GM18499 (cell line): ENCODE measurements at regions not wholly inside any gene's neighbourhood (a gene's known extent, or its start where the extent isn't known, plus 50 kb on each side); places are given as distances from the start of the nearest gene placed in this dataset.

Experiments used
- ATAC-seq: cut with Tn5 transposase; IDR thresholded peaks from one replicate; pipeline ENCODE4 v1.9.1; 2021; ENCODE audit warnings: moderate number of reproducible peaks; ENCODE audit not compliant: insufficient read depth, unreplicated experiment

- ATAC-seq = no peak
Measured at GRCh38 chr5:120738568-120738967, 274.5 kb downstream of the PRR16 start.

GRCh38 chr5:120740989-120741388 lies 276.9 kb downstream of the PRR16 start:
- ATAC-seq = no peak

GRCh38 chr5:120748474-120748873 lies 284.4 kb downstream of the PRR16 start:
- no peak for ATAC-seq

GRCh38 chr5:120749737-120750136 lies 285.6 kb downstream of the PRR16 start:
- no peak for ATAC-seq

GRCh38 chr5:120759587-120759986 lies 295.5 kb downstream of the PRR16 start:
- no peak for ATAC-seq

- ATAC-seq = no peak
Measured at GRCh38 chr5:120761986-120762385, 297.9 kb downstream of the PRR16 start.

GRCh38 chr5:120765189-120765588 lies 301.1 kb downstream of the PRR16 start:
- no peak for ATAC-seq

- ATAC-seq = no peak
Measured at GRCh38 chr5:120767178-120767820, 303.2 kb downstream of the PRR16 start.

DNA sequence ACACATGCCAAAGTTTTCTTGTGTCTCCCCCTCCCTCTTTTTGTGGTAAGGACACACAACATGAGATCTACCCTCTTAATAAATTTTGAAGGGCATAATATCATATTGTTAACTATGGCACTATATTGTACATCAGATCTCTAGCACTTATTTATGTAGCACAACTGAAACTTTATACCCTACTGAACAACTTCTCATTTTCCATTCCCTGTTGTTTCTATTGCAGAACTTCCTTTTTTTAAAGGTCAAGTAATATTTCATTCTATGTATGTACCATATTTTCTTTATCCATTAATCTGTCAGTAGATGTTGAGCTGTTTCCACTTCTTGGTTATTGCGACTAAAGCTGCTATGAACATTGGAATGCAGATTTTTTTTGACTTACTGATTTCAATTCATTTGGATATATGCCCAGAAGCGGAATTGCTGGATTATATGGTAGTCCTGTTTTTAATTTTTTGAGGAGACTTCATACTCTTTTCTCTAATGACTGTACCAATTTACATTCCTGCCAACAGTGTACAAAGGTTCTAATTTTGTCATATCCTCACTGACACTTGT lies 305.3 kb downstream of the PRR16 start:
- no peak for ATAC-seq

DNA sequence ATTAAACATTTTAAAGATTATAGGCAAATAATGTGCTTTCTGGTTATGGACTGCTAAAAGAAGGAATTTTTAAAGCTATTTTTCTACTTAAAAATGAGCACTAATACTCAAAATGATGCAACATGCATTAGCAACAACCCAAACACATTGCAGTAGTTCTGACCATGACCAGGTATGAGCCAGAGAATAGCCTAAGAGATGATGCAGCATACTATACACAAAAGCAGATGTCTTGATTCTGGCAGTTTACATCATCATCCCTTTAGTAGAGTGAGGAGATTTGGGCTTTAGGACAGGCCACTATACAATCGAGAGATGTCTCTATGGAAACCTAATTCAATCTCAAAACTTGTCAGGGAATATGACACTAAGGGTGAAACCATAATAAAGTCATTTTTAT lies 307.1 kb downstream of the PRR16 start:
- no peak for ATAC-seq

- ATAC-seq = no peak
Measured at GRCh38 chr5:120778491-120779484, 314.7 kb downstream of the PRR16 start.

- ATAC-seq = no peak
Measured at GRCh38 chr5:120779674-120780073, 315.6 kb downstream of the PRR16 start.

DNA sequence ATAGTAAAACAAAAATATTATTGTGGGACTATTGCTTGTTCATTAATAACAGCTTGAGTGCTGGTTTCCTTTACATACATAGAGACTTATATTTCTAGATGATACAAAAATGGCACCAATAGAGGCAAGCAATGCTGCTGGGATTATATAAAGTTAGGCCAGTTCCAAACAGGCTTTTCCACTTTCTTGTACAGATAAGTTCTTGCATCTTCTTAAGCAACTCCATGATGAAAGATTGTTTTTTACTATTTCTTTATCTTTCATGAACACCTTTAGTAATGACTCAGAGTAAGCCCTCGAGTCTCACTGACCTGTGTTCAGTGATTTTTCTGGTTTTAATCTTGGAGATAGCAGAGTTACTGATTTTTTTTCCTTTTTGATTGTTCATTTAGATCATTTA lies 324.4 kb downstream of the PRR16 start:
- no peak for ATAC-seq

GRCh38 chr5:120789918-120790317 lies 325.8 kb downstream of the PRR16 start:
- ATAC-seq = no peak

DNA sequence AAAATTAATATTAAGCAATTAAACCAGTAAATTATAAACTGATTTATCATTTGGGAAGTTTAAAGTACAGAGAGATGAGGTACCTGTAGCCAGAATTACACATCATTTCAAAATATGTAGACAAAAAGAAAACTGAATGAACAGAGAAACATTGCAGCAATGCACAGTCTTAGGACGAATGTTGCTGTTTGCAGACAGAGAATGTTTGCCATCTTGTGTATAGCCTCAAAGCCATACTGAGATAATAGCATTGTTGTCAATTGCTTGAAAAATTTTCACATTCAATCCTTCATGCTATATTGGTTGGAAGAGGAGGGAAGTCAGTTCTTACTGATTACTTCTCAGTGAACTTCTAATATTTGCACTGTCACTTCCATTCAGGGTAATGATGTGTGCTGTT lies 326.2 kb downstream of the PRR16 start:
- no peak for ATAC-seq

DNA sequence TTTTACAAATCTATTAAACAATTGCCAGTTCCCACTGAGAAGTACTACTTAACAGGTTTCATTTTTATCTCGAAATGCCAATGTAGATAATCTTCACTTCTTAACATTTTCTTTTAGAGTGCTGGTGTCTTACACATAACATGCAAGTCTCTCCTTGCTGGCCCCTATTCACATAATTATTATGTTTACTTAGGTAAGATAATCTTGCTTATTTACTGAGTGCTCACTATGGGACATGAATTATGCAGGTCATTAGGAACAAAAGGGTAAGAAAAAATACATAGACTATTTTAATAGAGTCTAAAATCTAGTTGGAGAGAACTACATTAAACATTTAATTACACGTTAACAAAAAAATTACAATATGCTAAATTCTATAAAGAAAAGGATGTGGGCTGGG lies 328.4 kb downstream of the PRR16 start:
- no peak for ATAC-seq

GRCh38 chr5:120794121-120794520 lies 330.0 kb downstream of the PRR16 start:
- ATAC-seq = no peak

- no peak for ATAC-seq
Measured at GRCh38 chr5:120803282-120803681, 339.2 kb downstream of the PRR16 start.

- ATAC-seq = no peak
Measured at GRCh38 chr5:120805131-120805530, 341.0 kb downstream of the PRR16 start.

DNA sequence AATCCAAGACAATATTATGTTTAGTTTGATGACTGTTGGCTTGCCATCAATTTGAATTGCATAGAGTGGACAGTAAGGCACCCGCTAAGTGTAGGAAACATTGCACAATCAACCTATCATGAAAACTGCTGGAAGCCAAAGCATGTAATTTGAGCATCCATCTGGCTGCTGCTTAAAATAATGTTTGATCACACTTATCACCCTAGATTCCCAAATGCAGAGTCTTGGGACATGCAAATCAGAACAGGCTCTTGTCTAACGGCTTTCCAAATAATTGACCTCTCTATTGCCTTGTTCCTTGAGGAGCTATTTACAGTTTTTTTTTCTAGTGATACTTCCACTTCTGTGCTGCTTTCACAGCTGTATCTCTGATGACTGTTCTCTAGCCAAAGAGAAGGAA lies 342.1 kb downstream of the PRR16 start:
- ATAC-seq = no peak

GRCh38 chr5:120808135-120808534 lies 344.0 kb downstream of the PRR16 start:
- ATAC-seq = no peak
